ENCODE measurements at regions not wholly inside any gene's neighbourhood (a gene's known extent, or its start where the extent isn't known, plus 50 kb on each side); places are given as distances from the start of the nearest gene placed in this dataset.

DNA sequence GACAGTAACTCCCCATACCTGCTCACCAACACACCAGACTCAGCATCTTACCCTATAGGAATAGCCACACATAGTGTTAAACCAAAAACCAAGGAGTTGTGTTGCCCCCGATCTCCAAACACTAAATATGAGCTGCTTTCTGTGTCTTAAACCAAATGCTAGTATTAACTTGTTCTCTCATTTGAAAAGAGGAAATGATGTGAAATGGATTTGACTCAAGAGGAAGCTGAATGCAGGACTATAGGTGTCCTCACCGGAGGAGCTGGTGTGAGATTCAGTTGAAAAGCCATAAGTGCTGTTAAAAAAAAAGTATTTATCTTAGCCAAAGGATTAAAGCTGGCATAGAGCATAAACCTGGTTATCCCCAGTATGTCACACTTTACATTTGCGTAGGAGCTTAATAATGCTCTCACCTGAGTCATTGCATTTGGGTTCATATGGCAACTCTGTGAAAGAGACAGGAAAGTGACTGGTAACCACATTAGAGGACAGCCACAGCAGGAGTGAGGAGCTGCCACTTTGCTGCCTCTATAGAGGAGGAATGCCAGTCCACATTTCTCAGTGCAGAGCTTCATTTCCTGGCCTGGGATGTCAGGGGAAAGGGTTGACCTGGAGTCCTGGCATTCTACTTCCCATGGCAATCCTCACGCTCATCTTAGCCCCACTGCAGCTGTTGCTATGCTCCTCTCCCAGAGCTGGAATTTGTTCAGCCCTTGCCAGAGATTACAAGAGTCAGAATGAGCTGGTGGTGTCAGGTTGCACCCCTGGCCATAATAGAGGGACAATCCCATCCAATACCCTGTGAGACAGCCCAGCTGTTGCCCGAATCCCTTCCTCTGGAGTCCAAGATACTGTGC is 143.3 kb upstream of the ANKFN1 start:
- no peak for TF ChIP-seq POLR2AphosphoS5 (IDR thresholded peaks at IDR 0.05)
- TF ChIP-seq, protein P1, sequence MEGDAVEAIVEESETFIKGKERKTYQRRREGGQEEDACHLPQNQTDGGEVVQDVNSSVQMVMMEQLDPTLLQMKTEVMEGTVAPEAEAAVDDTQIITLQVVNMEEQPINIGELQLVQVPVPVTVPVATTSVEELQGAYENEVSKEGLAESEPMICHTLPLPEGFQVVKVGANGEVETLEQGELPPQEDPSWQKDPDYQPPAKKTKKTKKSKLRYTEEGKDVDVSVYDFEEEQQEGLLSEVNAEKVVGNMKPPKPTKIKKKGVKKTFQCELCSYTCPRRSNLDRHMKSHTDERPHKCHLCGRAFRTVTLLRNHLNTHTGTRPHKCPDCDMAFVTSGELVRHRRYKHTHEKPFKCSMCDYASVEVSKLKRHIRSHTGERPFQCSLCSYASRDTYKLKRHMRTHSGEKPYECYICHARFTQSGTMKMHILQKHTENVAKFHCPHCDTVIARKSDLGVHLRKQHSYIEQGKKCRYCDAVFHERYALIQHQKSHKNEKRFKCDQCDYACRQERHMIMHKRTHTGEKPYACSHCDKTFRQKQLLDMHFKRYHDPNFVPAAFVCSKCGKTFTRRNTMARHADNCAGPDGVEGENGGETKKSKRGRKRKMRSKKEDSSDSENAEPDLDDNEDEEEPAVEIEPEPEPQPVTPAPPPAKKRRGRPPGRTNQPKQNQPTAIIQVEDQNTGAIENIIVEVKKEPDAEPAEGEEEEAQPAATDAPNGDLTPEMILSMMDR (IDR thresholded peaks at IDR 0.05): no peak
- TF ChIP-seq POLR2A (IDR thresholded peaks at IDR 0.05): no peak
